SK-N-SH treated with all-trans-retinoic acid at 6 μM for 48 hours (cell line): ENCODE measurements at regions not wholly inside any gene's neighbourhood (a gene's known extent, or its start where the extent isn't known, plus 50 kb on each side); places are given as distances from the start of the nearest gene placed in this dataset.

Experiments
- ARNTL ChIP-seq: fragments of 450-650 bp; formaldehyde crosslinking; IDR thresholded peaks from 2 replicates; pipeline ENCODE4 v1.5.0; 2020; ENCODE audit warnings: low read depth, mild to moderate bottlenecking, moderate library complexity, borderline replicate concordance
- CREB5 ChIP-seq: fragments of 250-450 bp; sonication (Bioruptor Pico); IDR thresholded peaks from 2 replicates; pipeline ENCODE4 v1.5.1; 2020; ENCODE audit warnings: low read depth, mild to moderate bottlenecking, moderate library complexity
- ESRRG ChIP-seq: fragments of 250-450 bp; sonication (Bioruptor Pico); IDR thresholded peaks from 2 replicates; pipeline ENCODE4 v1.6.1; 2021; ENCODE audit warnings: mild to moderate bottlenecking
- ISL1 ChIP-seq: fragments of 250-450 bp; sonication (Bioruptor Pico); IDR thresholded peaks from 2 replicates; pipeline ENCODE4 v2.1.2; 2022; ENCODE audit warnings: mild to moderate bottlenecking, moderate library complexity
- PATZ1 ChIP-seq: fragments of 250-450 bp; sonication (Bioruptor Pico); IDR thresholded peaks from 2 replicates; pipeline ENCODE4 v1.8.0; 2020; ENCODE audit warnings: mild to moderate bottlenecking, moderate library complexity, borderline replicate concordance
- PPARA ChIP-seq: fragments of 250-450 bp; sonication (Bioruptor Pico); IDR thresholded peaks from 2 replicates; pipeline ENCODE4 v1.5.0; 2020; ENCODE audit warnings: mild to moderate bottlenecking, borderline replicate concordance
- TCF4 ChIP-seq: fragments of 250-450 bp; sonication (Bioruptor Pico); IDR thresholded peaks from 2 replicates; pipeline ENCODE4 v1.8.0; 2021; ENCODE audit warnings: mild to moderate bottlenecking, moderate library complexity, borderline replicate concordance
- TOX ChIP-seq: fragments of 250-450 bp; sonication (Bioruptor Pico); IDR thresholded peaks from 2 replicates; pipeline ENCODE4 v1.8.0; 2021; ENCODE audit warnings: mild to moderate bottlenecking, moderate library complexity, borderline replicate concordance
- ZC3H10 ChIP-seq: fragments of 250-450 bp; sonication (Bioruptor Pico); IDR thresholded peaks from 2 replicates; pipeline ENCODE4 v1.5.1; 2021; ENCODE audit warnings: mild to moderate bottlenecking, moderate library complexity
- ZFP3 ChIP-seq: fragments of 250-450 bp; sonication (Bioruptor Pico); IDR thresholded peaks from 2 replicates; pipeline ENCODE4 v1.5.0; 2020; ENCODE audit warnings: mild to moderate bottlenecking, moderate library complexity
- ZFP30 ChIP-seq: fragments of 450-650 bp; formaldehyde crosslinking; IDR thresholded peaks from 2 replicates; pipeline ENCODE4 v1.5.0; 2022; ENCODE audit warnings: mild to moderate bottlenecking, moderate library complexity
- ZNF70 ChIP-seq: fragments of 450-650 bp; formaldehyde crosslinking; IDR thresholded peaks from 2 replicates; pipeline ENCODE4 v1.5.0; 2020; ENCODE audit warnings: mild to moderate bottlenecking, moderate library complexity

GRCh38 chr2:121036226-121036692, 248.7 kb downstream of the TFCP2L1 start:
- no peak for TF ChIP-seq ARNTL (CRISPR knock-in tag)
- no peak for TF ChIP-seq ZFP30 (CRISPR knock-in tag)
- no peak for TF ChIP-seq ZFP3 (CRISPR knock-in tag)
- no peak for TF ChIP-seq ISL1 (CRISPR knock-in tag)
- no peak for TF ChIP-seq TOX (CRISPR knock-in tag)
- no peak for TF ChIP-seq PATZ1 (CRISPR knock-in tag)
- no peak for TF ChIP-seq CREB5 (CRISPR knock-in tag)
- TF ChIP-seq ZNF70 (CRISPR knock-in tag): no peak
- TF ChIP-seq TCF4 (CRISPR knock-in tag): no peak
- no peak for TF ChIP-seq ESRRG
- no peak for TF ChIP-seq ZC3H10 (CRISPR knock-in tag)
- no peak for TF ChIP-seq PPARA (CRISPR knock-in tag)
